Hepatic stellate cell (primary cell): ENCODE measurements at regions not wholly inside any gene's neighbourhood (a gene's known extent, or its start where the extent isn't known, plus 50 kb on each side); places are given as distances from the start of the nearest gene placed in this dataset.

Source experiments
- DNase-seq: peaks from one replicate; pipeline ENCODE4 v3.0.0; 2011; ENCODE audit warnings: low spot score

DNA sequence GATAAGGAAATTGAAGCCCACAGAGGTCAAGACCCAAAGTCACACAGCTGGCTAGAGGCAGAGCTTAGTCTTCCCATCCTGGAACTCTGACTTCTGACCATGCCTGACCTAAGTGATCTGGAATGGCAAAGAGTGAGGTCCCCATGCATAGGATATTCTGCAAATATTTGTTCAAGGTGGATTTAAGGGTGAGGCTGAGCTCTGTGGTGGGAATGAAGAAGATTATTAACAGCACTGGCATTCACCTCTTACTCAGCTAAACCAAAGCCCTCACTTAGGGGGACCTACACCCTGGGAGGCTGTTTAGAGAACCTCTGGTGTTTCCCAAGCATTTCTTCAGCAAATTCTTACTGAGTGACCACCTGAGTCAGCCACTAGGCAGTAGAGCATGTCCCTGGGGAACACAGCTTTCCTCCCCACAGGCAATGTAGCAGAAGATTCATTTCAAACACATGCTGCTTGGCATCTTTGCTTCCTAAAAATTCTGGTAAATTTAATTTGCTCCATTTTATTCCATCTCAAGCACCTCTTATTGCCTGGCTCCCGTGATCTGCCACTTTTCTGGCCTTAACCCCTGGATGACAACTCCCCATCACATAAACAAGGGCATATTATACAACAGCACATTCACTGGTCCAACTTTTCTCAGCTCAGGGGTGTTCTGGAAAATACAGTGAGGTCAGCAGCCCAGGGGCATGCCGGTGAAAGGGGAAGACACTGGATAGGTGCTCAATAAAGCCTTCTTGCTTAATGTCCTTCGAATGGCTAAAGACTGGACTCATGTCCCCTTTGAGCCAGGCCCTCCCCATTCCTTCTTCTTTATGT is 176.0 kb downstream of the ABHD5 start:
- DNase-seq: peak; percentile 91

DNA sequence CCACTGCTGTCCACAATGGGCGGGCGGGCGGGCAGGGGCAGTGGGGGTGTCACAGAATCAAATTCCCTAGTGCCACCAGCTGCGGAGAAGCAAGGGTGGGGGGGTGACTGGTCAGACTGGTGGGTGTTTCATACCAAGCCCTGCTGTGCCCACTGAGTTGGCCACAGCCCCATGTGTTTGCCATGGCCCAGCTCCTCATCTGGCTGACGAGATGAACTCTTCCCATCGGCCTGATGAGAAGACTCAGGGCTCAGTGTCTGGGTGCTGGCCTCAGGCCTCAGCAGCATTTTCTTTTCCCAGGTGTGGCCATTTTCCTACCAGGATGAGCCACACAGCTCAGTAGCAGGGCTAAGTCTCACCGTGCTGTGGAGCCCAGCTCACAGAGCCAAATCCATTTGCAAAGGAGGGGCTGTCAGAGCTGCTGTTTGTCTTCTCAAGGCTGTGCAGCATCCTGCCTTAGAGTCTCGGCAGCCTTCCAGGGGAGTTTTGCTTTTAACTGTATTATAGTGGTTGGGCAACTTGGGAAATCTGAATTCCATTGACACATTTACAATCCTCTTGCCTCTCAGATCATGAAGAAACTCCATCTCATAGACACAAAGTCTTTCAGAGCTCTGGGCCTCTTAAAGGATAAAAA is 176.8 kb downstream of the ABHD5 start:
- no peak for DNase-seq

DNA sequence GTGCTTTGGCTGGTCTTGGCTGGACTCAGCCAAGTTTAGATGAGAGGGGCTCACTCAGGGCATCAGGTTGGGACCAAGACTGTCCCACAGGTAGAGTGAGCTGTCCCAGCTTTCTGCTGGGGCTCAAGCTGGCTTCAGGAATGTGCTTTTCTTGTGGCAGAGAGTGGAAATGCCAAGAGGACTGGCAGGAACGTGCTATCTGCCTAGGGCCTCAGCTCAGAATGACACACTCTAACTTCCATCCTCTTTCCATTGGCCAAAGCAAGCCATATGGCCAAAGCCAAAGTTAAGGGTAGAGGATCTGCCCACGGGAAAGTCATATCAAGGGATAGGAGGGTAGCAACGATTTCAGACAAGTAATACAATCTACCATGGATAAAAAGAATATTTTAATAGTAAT is 178.8 kb downstream of the ABHD5 start:
- no peak for DNase-seq

DNA sequence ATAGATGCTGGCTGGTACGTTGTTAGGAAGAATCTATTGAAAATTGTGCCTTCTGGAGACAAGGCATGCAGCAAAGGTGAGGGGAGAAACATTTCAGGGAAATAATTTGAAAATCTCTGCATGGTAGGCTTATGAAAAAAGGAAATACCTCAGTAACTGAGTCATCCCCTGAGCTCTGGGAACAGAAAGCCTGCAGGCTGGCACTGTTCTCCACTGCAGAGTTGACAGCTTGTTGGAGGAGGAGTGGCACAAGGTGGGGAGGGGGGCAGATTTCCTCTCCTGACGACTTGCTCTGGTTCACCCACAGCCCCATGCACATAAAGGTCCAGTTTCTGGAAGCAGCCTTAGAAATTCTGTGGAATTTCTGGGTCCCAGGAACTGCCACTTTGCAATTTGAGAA is 179.4 kb downstream of the ABHD5 start:
- peak; percentile 70 for DNase-seq

DNA sequence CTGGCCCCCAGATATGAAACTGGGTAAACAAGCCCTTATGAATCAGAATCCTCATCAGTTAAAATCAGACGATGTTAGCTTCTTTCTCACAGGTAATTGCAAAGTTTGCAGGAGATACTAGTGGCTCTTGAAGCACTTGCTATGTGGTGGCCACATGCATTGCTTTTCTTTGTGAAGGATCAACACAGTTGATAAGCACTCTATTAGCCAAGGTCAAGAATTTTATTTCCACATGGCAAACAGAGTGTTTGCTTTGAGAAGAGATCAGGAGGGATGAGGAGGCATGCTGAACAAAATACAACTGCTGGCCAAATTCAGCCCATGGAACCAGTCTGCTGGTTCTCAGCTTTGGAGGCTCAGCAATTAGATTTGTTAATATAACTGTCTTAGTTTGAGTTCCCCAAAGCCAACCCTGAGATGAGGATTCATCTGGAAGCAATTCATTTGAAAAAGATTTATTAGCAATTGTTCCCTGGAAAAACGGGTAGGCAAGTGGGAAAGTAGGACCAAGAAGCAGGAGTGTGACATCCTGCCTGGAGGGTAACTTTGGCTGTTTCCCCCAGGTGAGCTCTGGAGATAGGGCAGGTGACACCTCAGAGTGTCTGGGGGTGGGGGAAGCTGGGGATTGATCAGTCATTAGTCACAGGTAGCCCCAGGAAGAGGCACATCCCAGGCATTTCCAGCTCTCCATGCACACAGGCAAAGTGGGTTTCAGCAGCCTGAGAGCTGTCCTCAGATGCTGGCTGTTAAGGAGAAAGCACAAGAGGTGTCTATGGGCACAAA is 180.3 kb downstream of the ABHD5 start:
- DNase-seq: no peak

DNA sequence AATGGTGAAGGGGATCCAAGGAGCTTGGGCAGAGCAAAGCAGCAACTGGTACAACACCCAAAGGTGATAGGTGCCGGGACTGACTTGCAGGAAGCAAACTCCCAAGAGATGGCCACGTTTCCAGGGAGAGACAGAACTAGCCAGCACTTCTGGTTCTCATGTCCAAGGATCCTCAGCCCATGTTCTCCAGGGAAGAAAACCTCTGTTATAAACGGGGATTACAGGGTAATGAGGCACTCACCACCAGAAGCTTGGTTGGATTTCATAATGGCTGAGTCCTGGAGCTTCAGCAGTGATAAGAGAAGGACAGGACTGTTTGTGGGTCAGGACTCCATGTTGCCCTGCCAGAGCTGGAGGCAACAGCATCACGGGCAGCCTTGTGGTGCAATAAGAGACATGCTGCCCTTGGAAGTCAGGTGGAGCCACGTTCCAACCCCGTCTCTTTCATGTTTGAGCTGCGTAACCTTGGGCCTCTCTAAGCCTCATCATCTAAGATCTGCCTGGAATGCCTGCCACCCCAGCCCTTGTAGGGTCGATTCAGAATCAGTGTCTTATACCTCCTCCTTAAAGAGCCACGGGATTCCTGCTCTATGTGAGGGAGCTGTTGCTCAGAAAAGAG is 181.0 kb downstream of the ABHD5 start:
- no peak for DNase-seq

DNA sequence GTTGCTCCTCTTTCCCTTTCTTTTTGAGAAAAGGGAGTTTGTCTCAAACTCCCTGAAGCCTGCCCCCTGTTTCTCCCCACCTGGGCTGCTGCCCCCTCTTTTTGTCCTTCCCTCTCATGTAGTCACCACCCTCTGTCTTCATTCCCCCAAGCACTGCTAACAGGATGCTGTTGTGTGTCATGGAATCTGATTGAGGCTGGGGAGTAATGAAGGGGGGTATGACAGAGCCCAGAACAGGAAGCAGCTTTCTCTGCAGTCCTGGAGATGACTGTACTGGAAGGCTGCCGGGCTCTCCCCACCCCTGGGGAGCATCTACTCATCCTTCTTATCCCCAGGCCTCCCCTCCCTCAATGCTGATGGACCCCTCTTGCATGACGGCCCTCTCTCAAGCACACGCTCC is 181.6 kb downstream of the ABHD5 start:
- DNase-seq: peak; percentile 90

DNA sequence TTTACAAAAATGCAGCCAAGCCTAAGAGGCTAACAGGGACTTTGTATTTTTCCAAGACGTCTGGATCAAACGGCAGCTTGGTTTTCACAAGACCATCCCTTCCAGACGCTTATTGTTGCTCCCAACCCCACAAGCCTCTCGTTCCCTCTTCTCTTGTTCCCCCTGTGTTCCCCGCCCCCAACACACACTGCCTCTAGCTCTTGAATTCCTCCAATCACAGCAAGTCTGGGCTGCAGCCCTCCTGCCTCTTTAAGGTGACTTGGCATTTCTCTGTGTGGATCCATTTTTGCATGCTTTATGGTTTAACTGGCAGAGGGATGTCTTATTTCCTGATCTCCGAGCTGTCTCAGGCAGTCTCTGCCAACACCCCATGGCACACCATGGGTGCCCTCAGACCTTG is 182.2 kb downstream of the ABHD5 start:
- peak; percentile 76 for DNase-seq

DNA sequence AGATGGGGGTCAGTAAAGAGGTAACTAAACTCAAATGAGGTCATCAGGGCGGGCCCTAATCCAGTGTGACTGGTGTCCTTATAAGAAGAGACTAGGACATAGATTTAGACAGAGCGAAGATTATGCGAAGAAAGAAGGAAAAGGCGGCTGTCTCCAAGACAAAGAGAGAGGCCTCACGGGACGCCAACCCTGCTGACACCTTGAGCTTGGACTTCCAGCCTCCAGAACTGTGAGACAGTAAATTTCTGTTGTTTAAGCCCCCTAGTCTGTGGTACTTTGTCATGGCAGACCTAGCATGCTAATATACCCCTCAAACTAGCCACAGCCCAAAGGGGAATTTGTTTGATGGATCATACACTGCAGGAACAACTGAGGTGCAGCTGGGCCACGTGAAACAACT is 183.0 kb downstream of the ABHD5 start:
- no peak for DNase-seq

DNA sequence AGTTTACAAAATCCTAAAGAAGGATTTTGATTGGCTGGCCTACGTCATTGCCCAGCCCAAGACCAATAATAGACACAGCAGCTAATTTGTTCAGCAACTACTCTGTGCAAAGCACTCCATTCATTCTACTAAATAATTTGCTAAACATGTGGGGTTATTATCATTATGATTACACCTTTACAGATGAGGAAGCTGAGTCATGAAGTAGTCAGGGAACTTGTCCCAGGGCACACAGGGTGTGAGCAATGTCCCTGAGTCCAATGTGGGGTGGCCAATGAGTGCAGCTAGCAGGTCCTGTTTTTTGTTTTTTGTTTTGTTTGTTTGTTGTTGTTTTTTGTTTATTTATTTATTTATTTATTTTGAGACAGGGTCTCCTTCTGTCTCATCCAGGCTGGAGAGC is 183.6 kb downstream of the ABHD5 start:
- DNase-seq: no peak

DNA sequence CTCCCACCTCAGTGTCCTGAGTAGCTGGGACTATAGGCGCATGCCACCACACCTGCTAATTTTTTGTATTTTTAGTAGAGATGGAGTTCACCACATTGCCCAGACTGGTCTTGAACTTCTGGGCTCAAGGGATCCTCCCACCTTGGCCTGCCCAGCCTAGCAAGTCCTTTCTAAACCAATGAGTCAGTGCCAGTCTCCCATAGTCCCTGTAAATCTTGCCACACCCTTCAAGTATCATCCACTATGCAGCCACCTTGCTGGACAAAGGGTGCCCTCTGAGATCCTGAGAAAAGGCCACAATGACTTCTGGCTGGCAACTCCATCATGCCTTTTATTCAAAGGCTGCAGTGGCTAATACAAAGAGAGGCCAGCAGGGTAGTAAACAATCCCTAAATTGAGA is 184.0 kb downstream of the ABHD5 start:
- no peak for DNase-seq

DNA sequence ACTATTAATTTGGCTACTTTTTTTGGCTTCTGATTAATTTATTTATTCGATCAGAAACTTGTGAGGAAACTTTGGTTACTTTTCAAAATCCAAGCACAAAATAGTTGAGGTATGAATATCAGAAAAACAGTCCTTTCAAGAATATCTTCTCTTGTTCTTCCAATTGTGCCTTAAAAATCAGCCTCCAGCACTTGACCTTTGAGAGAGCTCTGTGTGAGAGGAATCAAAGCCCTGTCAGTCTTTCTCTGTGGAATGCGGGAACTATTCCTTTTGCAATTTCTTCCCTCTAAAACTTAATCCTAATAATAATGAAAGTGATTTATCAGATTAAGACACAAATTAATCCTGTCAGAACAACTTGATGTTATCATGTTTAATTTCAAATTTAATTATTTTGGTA is 185.9 kb downstream of the ABHD5 start:
- DNase-seq: no peak

DNA sequence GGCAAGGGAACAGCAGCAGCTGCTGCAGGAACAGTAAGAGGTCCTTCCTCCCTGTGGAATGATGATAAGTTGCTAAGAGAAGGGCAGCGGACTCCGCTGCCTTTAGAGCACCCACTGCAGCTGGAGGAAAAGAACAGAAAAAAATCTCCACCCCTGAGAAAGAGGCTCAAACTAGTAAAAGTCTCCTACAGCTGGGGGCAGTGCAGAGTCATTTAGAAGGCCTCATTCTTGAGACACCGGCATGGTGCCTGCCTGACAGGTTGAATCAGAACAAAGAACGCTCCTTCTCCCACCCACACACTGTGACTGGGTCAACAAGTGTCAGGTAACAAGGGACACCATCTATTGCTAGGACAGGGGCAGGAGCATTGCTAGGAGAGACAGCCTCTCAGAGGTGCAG is 188.4 kb downstream of the ABHD5 start:
- DNase-seq: no peak

DNA sequence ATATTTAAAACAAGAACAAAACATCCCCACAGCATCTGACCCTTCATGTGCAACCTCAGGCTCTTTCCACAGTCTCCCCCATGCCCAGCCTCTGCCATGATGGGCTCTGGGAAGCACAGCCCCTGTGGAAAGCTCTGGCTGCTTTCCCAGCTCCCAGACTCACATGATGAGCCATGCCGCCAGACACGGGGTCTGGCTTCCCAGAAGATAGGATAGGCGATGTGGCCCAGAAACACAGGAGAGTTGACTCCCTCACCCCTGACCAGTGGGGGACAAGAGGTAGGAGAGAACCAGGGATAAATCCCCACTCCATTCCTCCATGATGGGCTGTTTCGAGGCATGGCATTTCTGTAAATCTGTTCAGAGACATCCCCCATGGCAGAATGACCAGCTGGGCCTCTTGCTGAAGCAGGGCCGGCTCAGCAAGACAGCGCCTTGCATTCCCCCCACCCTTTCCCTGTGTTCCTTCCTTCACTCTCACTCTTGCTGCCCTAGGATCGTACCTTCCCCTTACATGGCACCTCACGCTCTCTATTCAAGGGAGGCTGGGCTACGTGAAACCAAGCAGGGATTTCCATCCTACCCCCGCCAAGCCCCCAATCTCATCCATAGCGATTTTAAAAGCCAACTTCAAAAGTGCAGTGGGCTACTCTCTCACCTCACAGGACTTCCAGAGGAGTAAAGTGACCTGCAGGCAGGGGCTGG is 192.4 kb downstream of the ABHD5 start:
- DNase-seq: no peak

DNA sequence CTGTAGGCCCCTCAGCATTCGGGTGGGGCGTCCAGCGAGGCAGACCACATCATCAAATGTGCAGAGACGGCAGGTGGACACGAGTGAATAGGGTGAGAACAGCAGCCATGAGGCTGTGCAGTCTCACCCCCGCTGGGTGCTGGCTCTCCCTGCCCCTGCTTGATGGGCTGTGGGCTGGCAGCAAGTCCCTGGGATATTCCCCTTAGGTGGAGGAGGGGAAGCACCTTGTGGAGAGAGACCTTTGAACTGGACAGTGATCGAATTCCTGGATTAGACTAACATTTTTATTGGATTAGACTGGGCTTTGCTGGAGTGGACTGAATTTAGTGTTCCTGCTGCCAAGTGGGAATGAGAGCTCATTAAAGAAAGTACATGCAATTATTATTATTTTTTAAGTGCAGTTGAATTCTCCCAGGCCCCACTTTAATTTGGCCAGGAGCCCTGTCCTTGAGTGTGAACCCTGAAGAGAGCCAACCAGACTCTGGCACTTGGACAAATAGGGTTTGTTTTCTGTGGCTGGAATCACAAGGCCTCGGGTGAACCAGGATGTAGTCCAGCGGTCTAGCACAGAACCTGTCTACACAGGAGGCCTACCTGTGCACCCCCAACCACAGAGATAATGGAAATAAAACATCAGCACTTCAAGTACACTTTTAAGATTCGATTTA is 193.1 kb downstream of the ABHD5 start:
- DNase-seq: no peak

DNA sequence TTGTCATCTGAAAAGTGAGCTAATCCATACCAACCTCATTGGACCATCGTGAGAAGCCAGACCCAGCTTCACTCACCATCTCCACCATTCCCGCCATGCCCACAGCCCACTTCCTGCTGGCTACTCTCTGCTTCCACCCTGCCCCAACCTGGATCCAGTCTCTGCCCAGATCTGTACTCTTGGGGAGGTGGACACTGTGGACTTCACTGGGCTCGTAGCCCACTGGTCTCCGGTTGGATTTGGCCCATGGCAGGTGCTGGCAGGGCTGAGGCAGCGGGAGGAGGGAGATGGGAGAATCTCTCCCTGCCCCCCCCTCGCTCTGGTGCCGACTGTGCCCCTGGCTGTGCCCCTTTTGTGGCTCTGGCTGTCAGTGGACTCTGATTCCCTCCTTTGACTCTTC is 193.8 kb downstream of the ABHD5 start:
- no peak for DNase-seq

DNA sequence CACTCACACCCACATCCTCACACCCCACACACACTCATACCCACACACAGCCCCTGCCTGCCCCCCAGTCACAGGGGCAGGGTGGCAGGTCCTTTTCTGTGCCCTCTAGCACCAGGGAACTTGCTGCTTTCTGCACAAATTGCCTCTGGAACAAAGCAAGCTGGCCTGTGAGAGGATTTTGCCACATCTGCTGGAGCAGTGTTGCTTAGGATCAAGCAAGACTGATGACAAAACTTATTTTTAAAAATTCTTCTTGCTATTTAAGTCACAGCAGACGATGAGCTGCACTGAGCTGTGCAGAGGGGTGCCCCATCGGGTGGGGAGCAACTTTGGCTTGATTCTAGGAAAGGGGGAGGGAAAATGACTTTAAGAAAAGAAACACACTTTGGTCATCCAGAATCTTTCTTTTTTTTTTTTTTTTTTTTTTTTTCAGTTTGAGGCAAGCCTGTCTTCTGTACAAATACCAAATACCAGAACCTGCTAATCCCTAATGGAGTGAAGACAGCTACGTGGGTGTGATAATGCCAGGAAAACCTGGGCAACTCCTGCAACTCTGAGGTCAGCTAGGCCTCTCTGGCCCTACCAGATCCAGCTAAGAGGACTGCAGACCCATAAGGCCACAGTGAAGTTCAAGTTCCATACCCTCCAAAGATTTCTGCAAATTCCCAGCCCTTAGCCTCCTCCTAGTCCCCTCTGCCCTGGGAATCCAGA is 195.3 kb downstream of the ABHD5 start:
- DNase-seq: no peak

DNA sequence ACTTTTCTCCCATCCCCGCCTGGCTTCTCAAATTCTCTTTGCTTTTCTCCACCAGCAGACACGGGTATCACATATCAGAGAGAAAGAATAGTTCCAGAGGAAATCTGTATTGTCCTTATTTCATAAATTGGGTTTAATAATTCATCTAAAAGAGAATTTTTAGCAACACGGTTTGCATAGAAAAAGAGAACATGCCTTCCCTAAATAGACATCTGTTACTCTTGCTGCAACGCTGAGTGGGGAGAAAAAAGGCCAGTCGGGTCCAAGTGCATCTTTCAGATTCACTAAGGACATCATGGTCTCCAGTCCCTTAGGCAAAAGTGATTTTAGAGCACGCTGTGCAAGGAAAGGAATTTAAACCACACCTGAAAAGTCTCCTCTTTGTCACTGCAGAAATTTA is 201.3 kb downstream of the ABHD5 start:
- DNase-seq: no peak

DNA sequence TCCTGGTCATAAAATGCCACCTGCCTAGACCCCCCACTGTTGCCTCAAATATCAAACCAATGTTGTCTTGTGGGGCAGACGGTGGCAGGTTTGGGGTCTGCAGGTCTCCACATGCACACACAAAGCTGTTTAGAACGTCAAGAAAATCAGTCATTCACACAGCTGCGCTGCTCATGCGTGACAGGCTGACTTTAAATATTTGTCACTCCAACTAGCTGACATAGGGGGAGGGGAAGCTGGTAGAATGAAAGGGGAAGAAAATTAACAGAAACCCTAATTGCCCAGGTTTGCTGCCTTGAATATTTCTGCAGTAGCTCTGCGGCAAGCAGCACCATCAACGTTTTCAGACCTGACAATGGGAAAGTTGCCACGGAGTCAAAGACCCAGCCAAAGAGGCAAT is 201.8 kb downstream of the ABHD5 start:
- no peak for DNase-seq

DNA sequence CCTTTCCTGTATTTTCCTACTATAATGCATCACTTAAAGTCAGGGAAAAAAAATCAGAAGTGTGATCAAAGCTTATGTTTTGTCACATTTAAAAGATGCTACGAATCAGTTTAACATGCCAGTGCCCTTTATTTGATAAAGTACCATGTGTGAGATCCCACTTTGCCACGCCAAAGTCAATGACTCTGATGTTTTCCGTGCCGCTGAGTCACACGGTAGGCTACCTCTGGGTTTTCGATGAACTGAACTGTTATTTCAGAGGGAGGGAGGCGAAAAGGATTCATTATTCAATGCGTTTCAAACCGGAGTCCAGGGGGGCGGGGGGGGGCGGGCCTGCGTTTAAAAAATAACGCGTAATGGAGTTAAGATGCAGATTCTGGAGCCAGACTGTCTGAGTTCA is 203.0 kb downstream of the ABHD5 start:
- DNase-seq: peak; percentile 21
